ENCODE measurements at regions not wholly inside any gene's neighbourhood (a gene's known extent, or its start where the extent isn't known, plus 50 kb on each side); places are given as distances from the start of the nearest gene placed in this dataset.

DNA sequence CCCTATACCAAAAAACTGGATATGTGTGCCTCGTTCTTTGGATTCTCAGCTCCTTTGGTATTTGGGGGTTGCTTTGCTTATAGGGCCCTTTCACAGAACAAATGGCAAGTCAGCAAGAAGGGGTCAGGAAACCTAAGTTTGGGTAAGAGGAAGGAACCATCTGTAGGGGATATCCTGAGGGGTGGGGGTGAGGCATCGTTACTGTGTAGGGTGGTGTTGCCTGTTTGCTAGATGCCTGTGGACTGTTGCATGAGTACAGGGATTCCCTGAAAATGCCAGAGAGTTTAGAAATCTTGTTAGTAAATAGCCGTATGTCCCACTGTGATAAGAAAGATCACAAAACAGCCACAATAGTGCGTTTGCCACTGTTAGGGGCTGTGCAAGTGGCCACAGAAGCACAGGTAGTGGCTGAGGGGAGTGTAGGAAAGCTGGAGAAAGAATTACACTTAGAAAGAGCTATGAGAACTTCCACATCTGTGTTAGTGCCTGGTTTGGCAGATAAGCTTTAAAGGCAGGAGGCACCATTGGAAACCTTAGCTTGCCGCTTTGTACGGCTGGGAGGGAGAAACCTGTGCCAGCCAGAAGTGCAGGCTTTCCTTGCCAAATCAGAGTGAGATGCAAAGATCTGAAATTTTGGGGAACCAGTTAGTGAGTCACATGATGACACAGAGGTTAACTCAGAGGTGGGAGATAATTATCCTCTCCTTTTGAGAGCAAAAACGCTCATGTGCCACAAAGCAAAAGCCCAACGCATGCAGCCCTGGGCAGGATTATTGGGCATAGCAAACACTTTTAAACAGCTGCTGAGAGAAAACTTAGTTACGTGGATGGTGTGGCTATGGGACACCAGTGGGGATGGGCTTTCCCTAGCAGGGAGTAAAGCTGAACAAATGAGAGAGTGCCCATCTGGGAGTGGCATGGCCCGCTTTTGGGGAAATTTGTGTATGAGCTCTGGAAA lies 343.7 kb downstream of the ARAP2 start:
- no peak for DNase-seq (ENCODE audit: low spot score)
- Histone ChIP-seq H3K4me3 (no peak overlapping the region), H3K27ac (no peak overlapping the region)
- TF ChIP-seq CTCF (IDR thresholded peaks at IDR 0.05) = no peak

DNA sequence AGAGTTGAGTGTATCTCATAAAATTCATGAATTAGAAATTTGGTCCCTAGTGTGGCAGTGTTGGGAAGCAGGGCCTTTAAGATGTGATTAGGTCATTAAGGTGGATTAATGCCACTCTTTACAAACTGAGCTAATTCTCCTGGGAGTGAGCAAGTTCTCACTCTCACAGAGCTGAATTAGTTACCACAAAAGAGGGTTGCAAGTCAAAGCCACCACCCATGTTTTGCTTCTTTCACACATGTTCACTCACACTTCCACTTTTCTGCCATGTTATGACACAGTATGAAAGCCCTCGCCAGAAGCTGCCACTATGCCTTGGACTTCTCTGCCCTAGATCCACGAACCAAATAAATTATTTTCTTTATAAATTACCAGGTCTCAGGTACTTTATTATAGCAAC lies 332.1 kb downstream of the ARAP2 start:
- Histone ChIP-seq H3K27ac (no peak overlapping the region), H3K4me3 (no peak overlapping the region)
- no peak for TF ChIP-seq CTCF (IDR thresholded peaks at IDR 0.05)
- no peak for DNase-seq (ENCODE audit: low spot score)

GRCh38 chr4:35918491-35918977 lies 325.8 kb downstream of the ARAP2 start:
- no peak for TF ChIP-seq CTCF (IDR thresholded peaks at IDR 0.05)
- Histone ChIP-seq H3K4me3 (no peak overlapping the region), H3K27ac (no peak overlapping the region)
- DNase-seq (ENCODE audit: low spot score) = no peak

GRCh38 chr4:35925806-35926205 lies 318.5 kb downstream of the ARAP2 start:
- no peak for DNase-seq (ENCODE audit: low spot score)
- H3K4me3 ChIP-seq = no peak overlapping the region
- no peak overlapping the region for H3K27ac ChIP-seq
- TF ChIP-seq CTCF (IDR thresholded peaks at IDR 0.05) = no peak

DNA sequence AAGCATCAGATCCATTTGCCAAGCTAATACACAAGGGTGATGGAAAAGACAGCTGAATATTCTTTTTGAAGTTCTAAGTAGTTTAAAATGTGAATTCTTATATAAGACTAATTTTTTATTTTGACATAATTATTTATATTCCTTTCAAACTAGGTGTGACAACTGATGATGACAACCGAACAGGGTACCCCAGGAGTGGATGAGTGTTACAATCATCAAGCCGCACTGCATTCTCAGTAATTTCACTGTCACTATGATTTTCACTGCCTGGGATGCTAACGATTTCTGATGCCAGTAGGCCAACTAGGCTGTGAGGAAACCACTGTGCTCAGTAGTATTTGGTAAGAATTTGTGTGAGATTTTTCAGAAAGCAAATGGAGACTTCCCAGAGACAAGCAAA lies 317.5 kb downstream of the ARAP2 start:
- H3K27ac ChIP-seq = no peak overlapping the region
- no peak overlapping the region for H3K4me3 ChIP-seq
- no peak for TF ChIP-seq CTCF (IDR thresholded peaks at IDR 0.05)
- no peak for DNase-seq (ENCODE audit: low spot score)

DNA sequence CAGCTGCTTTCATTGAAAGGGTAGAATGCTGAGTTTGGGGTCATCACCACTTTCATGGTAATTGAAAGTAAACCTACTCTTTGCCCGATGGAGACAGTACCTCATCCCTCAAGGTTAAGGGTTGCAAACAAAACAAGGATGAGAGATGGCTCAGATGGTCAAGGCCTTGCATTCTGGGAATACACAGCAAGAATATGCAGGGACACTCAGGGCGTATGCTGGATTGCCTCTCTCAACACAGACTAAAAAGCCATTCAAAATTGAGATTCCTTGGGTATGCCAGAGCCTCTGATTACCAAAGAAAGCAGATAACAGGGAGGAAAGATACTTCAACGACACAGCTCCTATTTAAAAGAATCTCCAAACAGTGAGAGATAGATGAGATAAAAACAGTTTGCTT lies 310.4 kb downstream of the ARAP2 start:
- Histone ChIP-seq H3K27ac (no peak overlapping the region), H3K4me3 (no peak overlapping the region)
- DNase-seq (ENCODE audit: low spot score) = no peak

More for the DNA sequence above, 310.4 kb downstream of the ARAP2 start:
- TF ChIP-seq CTCF (IDR thresholded peaks at IDR 0.05) = no peak
